NCI-H1105 treated with DMSO at 0.1 percent for 48 hours (cell line): ENCODE measurements at regions not wholly inside any gene's neighbourhood (a gene's known extent, or its start where the extent isn't known, plus 50 kb on each side); places are given as distances from the start of the nearest gene placed in this dataset.
"Not testable (repeated sequence)": the region's sequence is repeated elsewhere in the genome, so short reads cannot be mapped to it uniquely, and the experiment has no call there.

ENCODE experiments used
- DNase-seq: peaks from one replicate; lab custom pipeline; 2025; lab: John Stamatoyannopoulos, UW

DNA sequence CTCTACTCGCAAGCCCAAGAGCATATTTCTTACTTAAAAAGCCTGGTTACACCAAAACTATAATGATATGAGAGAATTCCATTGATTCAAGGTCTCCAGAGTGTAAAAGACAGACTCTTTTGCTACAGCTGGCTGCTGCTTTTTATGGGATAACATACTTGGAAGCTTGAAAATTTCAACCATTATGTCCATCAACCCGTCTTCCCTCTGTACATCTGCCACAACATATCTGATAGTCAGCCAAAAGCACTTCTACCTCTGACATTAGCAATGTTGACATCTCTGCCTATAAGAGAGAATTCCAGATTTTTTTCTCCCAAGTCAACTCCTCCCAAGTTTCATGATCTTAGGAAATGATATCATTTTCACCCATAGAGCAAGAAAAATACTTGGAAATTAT, 54.4 kb upstream of the IQCM start:
- DNase-seq: no peak

DNA sequence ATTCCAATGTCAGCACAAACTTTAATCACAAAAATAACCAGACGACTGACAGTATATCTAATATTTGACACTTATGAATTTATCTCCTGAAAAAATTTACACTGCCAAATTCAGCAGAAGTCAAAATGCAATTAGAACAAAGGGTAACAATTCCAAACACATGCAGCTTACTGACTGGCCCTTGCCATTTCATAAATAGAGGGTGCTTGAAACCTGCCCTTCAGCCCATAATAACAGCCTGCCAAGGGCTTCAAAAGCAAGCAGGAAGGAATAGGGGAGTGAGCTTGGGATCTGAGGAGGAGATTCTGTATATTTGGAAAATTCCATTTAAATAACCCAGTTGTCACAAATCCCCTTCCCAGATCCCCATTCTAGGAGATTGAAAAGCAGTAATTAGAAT, 66.1 kb upstream of the IQCM start:
- DNase-seq: no peak

DNA sequence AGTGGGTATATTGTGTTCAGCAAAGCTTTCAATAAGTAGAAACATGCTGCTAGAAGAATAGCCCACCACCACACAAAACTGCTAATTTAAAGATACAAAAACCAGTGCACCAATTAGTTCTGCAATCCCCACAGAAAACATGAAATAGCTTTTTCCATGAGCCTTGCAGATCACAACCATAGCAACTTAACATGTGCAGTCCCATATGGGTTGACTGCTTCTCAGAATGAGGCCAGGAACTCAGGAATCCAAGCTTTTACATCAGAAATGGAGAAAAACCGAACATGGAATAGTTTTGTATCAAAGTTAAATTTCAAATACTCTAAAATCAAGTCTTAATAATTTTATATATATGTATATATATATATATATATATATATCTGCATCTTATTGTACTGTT, 66.6 kb upstream of the IQCM start:
- DNase-seq: no peak

DNA sequence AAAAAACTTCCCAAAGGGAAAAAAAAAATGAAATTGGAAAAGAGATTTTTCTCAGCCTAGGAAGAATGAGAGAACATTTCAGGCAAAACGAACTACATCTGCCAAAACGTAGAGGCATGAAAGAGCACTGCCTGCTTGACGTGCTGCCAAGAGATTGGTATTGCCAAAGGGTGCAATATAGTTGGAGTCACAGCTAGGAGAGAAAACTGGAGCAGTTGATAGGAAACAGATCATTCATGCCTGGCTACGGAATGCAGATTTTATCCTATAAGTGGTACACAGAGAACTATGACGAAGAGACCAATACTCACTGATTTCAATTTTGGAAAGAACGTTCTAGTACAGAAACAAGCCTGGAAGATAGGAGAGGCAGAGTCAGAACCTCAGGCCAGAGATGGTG, 68.4 kb upstream of the IQCM start:
- no peak for DNase-seq

DNA sequence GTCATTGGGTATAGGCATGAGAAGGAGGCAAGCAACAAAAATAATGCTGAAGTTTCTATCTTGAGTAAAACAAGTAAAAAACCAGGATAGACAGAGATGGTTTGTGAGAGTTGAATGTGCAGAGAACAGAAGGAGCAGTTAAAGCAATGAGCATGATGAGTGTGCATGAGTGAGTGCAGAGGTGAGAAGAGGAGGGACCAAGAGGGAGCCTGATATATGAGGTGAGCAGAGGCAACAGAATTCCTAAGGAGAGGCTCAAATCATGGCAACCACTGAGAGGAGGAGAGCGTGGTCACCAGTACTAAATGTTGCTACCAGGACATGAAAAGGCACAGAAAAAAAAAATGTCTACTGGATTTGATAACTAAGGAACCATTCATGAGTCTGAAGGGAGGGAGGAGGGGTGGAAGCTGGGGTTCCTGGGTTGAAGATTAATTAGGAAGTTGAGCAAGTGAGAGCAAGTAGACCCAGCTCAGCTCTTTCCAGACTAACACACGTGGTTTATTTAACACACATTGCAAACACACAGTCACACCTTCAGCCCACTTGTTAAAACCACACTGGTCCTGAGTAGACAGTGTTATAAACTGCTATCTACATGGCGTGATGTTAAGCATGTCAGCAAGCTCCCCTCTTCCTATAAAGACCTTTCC, 69.0 kb upstream of the IQCM start:
- DNase-seq: no peak

DNA sequence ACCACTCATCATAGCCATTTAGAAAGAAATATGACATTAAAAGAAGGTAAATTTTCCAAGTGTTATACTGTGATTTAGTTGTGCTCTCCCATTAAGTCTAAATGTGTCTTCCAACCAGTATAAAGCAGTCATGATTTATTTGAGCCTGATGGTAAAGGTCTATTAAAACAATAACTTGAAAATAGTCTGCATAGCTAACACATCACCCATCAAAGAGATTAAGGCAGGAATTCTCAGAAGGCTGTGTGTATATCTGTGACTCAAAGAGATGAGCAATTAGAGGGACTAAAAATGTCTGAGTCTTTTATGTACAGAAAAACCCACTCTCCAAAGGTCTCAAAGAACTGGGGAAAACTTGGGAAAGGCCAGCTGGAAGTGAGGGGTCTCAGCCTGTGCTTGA, 70.3 kb upstream of the IQCM start:
- DNase-seq: no peak

DNA sequence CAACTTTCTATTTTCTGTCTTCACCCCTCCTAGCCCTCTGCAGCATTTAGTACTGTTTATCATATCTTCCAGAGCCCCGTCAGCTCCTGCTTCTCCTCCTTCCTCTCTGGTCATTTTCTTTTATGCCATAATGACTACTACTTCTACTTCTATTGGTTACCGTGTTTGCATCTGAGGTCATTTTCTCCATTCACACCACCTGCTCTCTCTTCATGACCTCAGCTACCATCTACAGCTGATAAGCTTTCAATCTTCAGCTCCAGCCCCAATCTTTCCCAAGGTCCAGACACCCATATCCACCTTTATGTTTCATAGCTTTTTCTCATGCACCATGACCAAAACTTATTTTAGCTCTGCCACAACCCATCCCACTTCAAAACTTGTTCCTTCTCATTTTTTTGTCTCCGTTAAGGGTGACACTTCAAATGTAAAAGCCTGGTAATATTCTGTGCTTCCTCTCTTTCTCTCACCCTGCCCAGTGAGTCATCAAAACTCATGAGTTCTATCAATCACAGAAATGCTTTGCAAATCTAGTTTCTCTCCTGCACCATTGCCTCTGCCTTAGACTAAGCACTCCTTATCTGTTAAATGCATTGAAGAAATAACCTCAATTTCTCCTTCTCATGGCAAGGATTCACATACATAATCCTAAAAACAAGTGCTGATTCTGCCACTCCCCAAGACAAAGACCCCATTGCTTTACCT, 71.3 kb upstream of the IQCM start:
- DNase-seq: no peak

DNA sequence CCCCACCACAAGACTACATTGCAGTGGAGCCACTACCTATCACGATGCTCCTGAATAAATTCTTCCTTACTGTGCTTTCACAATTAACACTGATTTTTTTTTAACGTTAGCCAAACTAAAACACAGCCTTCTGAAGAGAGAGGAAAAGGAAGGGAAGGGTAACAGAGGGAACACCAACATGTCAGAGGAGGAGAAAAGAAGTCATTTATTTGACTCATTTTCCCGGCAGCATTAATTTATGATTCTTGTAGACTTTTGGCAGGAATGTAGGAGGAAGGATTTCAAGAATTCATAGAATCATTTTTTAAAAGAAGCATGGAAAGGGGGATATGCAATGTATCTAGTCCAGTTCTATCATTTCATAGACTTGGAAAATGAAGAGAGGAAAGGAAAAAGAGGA, 74.3 kb upstream of the IQCM start:
- DNase-seq: no peak

DNA sequence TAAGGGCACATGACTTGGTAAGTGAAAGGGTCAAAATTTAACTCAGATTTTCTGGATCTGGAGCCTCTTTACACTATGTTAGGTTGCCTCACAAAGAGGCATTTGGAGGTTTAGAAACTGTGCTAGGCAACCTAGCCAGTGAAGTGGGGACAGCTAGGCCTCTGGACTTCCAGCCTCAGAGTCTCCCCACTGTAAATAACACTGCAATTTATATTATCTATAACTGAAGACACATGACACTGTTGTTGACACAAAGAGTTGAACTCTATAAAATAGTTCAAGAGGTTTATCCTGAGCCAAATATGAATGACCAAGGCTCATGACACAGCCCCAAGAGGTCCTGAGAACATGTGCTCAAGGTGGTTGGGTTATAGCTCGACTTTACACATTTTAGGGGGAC, 74.9 kb upstream of the IQCM start:
- no peak for DNase-seq

DNA sequence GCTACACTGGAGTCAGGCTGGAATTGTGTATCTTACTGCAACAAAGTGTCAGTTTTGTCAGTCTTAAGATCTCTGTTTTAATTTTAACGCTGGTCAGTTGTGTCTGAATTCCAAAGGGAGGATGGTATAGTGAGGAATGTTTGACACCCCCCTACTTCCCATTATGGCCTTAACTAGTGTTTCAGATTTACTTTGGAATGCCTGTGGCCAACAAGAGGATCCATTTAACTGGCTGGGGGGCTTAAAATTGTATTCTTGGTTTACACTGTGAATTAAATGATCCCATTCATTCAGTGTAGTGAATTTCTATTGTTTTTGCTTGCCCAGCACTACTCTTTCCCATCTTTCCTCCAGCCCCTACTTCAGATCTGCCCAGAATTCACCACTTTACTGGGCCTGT, 75.8 kb upstream of the IQCM start:
- no peak for DNase-seq

DNA sequence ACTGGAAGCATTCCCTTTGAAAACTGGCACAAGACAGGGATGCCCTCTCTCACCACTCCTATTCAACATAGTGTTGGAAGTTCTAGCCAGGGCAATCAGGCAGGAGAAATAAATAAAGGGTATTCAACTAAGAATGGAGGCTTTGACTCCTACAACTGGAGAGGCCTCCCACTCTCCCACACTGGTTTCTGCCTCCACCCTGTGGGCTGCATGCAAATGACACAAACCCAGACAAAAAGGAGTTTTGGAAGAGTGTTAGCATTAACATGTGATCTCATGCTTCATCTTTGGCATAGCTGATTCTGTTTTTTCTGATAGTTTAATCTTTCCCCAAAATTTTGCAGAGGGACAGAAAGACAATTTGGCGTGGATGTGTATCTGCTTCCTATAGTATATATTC, 80.8 kb upstream of the IQCM start:
- DNase-seq: peak; percentile 2

DNA sequence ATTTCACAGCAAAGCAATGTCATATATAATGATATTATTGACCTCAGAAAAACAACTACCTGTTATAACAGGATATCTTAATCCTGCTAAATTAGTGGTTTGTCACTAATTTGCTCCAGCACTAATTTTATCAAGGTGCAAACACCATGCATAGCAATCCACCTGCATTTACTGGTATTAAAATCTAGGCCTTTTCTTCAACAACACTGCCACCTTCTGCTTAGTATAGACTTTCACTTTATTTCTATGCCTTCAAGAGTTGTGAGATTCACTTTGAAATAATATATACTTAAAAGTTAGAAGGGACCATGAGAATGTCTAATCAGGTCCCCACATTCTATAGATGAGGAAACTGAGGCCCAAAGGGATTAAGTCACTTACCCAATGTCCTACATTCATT, 82.1 kb upstream of the IQCM start:
- peak; percentile 25 for DNase-seq

DNA sequence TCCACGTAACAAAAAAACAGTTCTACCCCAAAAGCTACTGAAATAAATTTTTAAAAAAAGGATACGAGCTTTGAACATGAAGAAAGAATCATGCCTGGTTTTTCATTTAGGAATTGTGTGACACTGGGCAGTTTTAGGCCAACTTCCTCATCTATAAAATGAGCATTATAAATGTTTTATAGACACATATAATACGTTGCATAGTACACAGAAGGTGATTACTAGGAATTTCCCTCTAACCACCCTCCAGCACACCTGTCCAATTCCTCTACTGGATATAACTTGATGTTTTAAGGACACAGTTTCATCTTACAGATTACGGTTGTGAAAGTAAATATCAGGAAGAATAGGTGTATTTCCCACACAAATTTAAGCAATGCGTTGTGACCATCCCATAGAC, 85.5 kb upstream of the IQCM start:
- DNase-seq: no peak

DNA sequence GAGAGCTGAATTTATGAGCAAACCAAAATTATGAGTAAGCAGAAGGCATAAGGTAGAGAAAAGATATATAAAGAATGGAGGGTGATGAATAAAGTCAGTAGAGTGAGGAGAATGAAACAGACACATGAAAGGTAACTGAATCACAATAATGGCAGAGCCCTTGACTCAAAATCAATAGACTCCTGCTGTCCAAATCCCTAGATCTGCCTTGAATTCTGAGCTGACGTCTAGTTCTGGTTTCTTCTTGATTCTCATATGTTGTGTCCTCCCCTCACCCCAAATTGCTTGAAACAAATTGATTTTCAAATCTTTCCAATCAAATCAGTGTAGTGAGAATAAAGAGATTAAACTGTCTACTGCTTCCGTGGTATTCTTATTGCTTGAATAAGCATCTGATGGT, 86.6 kb upstream of the IQCM start:
- DNase-seq: no peak

DNA sequence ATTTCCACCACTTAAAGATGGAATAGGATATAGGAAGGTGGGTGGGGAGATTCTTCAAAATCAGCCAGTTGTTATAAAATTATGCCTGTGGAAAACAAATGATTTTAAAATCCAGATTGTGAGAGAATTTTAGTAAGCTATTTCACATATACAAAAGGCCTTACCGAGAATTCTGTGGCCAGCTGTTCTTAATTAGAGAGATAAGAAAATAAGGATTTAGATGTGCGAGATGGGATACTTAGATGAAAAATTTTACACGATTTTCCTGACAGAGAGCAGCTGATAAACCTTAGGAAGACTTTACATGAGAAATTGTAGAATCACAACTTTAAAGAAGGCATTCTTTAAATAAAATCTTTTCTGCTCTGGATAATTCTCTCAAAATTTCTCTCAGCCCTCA, 94.5 kb upstream of the IQCM start:
- no peak for DNase-seq

DNA sequence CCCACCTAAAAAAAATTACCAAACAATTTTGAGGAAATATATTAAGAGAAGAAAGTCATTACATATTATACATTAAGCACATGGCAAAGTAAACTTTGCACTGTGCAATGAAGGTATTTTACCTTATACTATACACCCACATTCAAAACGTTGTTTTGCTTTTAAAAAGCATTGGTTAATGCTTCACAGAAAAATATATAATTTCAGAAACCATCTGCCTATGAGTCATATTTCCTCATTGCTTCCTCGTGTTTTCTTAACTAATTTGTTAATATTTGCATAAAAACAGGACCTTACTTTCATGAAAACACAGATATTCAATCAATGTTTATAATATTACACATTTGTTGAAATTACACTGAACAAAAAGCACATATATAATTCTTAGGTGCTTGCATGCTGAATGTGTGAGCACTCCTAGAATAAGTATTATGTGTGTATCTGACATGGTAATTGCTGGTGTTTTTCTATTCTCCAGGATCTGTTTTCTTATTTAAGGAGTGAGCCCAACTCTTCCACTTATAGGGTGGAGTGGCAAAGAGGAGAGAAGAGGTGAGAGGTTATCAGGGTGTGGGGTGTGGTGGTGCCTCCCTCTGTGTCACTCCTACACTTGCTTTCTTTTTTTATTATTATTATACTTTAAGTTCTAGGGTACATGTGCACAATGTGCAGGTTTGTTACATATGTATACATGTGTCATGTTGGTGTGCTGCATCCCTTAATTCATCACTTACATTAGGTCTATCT, 95.1 kb upstream of the IQCM start:
- DNase-seq: no peak

DNA sequence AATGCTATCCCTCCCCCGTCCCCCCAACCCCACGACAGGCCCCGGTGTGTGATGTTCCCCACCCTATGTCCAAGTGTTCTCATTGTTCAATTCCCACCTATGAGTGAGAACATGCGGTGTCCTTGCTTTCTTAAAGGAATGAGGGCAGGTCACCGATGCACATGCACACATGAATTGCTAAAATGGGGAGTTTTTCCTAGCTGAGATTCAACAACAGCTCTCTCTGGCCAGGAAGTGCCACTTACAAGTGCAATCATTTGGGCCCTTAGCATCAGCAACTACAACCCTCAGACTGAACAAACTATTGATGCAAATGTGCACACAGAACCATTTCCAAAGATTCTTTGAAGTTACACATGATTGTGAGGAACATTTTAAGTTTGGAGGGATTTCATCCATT, 95.7 kb upstream of the IQCM start:
- DNase-seq: no peak

DNA sequence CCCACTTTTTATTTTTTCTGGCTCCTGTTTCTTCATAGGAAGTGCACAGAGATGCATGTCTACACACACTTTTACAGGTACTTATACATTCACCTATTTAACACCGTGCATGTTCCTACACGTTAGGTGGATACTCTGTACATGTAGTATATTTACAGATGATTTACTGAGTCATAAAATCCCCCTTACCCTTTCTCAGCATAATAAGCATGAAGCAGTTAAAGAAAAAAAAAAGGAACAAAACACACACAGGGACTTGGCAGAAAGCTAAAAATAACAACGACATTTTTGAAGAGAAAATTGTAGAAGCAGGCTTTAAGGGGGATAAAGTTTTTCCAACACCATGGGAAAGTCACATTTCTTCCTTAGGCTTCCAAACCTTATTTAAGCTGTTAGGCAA, 96.4 kb upstream of the IQCM start:
- peak; percentile 17 for DNase-seq

DNA sequence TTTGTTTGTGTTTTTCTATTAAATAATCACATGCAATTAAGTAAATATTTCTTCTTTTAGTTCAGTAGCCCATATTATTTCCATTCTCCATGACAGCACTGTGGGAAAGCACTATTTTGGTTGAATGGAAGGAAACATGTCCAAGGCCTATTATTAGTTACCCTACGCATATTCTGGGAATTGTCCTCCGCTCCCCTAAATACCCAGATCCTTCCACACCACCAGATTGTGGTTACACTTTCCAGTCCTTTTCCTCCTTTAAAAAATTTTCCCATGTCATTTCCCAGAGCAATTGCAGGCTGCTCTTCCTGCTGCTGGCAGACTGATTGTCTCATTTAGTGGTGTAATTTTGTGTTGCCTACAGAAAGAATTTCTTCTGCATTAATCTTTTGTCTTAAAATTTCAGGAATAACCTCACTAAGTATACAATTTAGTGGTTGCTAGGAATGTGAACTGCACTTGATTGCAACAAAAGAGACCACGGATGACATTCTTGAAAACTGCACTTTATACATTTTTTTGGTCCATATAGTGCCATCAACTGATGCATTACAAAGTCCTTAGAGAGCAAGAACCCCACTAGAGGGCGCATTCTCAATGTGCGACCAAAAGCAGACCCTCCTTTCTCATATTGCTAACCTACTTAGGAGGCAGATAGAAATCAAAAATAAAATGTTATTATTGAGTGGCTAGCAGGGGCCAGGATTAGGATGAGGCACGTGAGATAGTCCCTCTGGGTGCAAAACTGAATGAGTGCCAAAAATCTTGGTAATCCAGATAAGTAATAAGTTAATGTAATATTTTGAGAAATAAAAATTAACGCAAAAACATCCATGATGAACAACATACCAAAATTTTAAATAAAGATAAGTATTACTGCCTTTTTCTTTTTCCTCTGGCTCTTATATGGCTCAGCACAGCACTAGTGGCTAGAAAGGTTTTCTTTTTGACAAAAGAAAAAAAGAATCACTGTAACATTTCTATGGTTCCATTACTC, 98.8 kb upstream of the IQCM start:
- peak; percentile 37 for DNase-seq

DNA sequence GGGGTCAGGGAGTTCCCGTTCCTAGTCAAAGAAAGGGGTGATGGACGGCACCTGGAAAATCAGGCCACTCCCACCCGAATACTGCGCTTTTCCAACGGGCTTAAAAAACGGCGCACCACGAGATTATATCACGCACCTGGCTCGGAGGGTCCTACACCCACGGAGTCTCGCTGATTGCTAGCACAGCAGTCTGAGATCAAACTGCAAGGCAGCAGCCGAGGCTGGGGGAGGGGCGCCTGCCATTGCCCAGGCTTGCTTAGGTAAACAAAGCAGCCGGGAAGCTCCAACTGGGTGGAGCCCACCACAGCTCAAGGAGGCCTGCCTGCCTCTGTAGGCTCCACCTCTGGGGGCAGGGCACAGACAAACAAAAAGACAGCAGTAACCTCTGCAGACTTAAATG, 100.1 kb upstream of the IQCM start:
- DNase-seq: not testable (repeated sequence)

DNA sequence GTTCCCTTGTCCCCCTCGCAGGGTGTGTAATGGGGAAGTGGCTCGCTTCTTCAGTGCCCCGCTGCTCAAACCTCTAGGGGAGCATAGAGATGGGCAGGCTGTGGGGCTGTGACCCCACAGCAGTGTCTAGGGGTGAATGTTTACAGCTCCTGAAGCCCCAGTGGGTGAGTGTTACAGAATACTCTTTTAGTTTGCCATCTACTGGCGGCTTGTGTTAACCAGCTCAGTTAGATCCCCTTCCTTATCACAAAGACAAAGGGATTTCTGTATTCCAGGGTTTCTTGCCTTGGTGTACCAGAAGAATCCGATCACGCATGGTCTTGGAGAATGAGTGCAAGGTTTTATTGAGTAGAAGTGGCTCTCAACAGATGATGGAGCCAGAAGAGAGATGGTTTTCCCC, 108.1 kb upstream of the IQCM start:
- DNase-seq: no peak

DNA sequence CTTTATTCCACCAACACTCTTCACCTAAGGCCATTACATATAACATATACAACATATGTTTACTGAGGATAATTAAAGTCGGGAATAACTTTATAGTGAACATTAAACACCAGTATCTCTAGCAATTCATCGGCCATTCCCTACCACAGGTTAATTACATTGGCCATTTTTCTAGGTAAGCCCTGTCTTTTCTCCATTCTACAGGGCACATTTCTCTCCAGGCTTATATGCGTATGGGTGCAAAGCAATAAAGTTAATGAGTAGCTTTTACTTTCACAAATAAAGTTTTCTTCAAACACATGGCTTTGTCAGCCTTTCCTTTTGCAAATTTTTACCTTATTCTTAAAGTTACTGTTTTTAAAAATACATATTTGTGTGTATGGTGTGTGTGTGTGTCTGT, 111.9 kb upstream of the IQCM start:
- DNase-seq: no peak
